IPS-NIHi11 (cell line): ENCODE measurements at regions not wholly inside any gene's neighbourhood (a gene's known extent, or its start where the extent isn't known, plus 50 kb on each side); places are given as distances from the start of the nearest gene placed in this dataset.

Experiments used
- DNase-seq: peaks from one replicate; pipeline ENCODE4 v3.0.0; 2012; ENCODE audit warnings: mixed read lengths, low spot score

DNA sequence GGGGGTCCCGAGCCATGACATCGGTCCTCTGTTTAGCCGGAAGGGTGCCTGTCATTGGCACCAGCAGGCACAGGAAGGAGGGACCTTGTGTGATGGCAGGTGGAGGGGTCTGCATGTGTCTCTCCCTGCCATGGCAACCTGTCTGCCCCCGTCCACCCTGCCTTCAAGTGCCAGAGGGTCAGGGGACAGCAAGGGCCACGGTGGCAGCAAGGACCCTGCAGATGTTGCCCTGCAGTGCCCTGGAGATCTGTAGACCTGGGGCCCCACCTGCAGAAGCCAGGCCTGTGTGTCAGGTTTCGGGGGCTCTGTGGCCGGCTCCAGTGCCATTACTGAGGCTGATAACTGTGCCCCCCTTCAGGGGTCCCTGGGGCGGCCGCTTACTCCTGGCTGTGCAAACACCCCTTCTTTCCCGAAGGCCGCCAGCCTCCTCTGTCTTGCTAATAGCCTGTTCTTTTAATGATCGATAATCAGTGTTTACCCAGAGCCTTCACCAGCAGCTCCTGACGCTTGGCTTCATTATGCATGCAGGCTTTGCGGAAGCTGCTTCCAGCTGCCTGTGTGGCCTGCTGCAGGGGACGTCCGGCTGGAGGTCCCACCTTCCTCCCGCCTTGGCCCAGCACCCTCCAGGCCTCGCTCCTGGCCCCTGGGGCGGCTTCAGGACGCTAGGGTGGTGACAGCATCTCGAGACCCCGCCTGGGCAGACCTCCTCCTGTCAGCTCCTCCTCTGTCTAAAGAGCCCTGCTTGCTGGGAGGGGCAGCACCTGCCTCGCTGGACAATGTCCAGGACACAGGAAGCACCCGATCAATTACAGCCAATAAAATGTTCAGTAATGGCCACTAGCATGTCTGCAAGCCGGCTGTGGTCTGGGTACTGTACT lies 153.0 kb downstream of the KIF26A start:
- DNase-seq = peak; percentile 74

- DNase-seq = peak; percentile 62
Observed at GRCh38 chr14:104292084-104292970, 153.9 kb downstream of the KIF26A start.

- no peak for DNase-seq
Observed at GRCh38 chr14:104293231-104293841, 154.9 kb downstream of the KIF26A start.

DNA sequence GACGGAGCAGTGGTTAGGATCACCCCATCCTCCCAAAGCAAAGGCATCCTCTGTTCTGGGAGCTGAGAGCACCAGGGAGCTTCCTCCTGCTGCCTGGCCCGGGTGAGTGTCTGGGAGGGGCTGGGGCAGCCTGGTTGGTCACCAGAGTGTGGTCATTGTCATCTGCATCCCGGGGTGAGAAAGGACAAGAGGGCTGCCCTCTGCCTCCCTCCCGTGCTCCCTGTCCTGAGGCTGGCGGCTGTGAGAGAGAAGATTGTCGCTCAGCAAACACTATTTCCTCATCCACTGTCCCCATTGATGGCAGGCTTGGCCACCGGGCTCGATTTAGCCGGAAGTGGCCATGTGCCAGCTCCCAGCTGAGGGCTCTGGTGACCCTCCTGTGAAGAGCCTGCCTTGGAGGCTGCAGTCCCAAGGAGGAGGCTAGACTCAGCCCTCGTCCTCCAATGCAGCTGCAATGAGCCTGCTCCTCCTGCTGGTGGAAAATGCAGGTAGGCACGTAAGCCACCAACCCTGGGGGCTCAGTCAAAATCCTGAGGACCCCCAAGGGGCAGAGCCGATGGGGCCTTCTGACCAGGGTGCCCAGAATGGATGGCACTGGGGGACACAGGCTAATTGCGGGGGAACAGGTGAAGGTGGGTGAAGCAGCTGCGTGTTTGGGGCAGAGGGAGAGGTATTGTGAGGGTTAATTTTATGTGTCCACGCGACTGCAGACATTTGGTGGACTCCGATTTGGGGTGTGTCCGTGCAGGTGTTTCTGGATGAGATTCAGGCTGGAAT lies 155.7 kb downstream of the KIF26A start:
- peak; percentile 63 for DNase-seq

GRCh38 chr14:104294628-104294982 lies 156.2 kb downstream of the KIF26A start:
- no peak for DNase-seq

GRCh38 chr14:104294983-104295680 lies 156.7 kb downstream of the KIF26A start:
- DNase-seq = no peak

DNA sequence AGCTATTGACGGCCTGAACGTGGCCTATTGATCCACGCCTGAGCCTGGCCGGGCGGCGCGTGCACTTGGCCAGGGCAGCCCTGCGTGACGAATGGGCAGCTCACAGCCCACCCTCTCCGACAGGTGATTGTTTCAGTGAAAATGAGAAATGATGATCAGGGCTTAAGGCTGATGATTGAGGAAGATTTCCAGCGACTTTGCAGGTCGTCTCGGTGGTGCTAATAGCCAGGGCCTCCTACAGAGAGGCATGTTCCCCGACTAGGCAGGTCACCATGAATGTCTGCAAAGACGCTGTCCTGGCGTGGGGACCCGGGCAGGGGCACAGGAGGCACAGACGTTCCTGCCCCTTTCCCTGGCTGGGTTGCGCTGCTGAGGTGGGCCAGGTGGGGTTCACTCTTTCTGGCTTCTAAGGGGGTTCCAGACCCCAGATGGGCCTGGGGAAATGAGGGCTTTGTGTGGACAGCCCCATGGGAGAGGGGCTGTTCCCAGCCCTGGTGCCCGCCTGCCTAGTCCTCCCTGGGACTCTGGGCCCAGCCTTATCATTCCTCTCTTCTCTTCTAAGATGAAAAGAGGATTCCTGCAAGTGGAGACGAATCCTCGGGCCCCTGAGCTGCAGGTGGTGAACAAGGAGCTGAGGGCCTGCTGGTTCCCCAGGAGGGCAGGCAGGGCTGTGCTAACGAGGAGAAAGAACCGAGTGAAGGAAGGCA lies 157.4 kb downstream of the KIF26A start:
- no peak for DNase-seq

DNA sequence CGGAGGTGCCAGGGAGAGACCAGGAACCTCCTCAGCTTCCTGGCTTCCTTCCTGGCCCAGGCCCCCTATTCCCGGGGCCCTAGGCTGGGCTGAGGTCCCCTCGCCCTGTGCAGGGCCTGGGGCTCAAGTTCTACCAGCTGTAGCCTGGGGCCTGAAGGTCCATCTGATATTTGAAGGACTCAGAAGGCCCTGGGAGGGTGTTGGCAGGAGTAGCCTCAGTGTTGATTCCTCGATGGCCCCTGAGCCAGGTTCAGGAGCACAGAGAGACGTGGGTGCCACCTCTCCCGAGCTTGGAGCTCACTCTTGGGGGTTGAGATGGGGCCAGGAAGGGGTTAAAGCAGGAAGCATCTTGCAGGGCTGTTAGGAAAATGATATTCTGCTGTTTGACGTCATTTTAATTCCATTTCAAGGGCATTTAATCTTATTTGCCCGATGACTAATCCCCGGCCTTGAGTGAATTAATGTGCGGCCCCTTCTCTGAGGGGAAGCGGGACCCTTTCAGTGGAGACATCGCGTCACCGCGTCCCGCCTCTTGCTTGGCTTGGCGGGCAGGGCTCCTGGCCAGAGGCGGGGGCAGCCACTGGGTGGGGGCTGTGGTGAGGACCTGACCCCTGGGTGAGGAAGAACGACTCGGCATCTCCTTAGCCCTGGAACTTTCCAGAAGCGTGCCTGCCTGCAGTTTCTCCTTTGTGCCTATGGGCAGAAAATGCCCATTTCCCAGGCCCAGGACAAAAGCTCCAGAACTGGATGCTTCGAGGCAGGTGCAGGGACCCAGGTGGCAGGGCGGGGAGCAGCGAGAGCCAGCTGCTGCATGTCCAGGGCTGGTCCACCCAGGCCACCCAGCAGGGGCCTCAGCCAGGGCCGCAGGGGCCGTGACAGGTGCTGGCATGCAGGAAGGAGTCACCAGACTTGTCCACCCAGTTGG lies 158.3 kb downstream of the KIF26A start:
- no peak for DNase-seq

- no peak for DNase-seq
Observed at GRCh38 chr14:104297313-104297704, 158.9 kb downstream of the KIF26A start.

DNA sequence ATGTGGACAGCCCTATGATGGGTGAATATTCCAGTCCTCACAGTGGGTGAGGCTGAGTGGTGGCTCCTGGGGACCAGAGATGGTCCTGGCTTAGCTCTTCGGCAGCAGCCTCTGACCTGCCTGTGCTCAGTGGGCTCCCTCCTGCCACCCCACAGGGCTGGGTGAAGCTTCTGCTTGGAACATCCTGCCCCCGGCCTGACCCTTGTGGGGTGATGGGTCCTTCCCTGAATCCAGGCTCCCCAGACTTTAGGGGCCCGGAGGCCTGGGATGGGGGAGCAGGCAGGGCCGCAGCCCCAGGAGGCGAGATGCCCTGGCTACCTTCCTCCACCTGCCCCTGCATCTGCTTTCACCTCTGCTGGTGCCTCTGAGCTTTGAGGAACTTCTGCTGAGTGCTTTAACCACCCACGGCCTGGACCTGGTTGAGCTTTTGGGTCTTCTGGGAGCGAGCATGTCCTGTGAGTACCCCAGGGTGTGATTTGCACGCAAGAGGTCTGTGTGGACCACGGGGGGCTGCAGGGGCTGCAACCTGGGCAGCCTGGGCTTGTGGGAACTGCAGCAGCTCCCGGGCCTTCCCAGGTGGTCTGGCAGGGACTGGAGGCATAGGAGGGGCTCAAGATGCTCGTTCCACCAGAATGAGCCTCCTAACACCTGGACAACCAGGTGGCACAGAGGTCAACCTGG lies 159.5 kb downstream of the KIF26A start:
- DNase-seq = no peak

DNA sequence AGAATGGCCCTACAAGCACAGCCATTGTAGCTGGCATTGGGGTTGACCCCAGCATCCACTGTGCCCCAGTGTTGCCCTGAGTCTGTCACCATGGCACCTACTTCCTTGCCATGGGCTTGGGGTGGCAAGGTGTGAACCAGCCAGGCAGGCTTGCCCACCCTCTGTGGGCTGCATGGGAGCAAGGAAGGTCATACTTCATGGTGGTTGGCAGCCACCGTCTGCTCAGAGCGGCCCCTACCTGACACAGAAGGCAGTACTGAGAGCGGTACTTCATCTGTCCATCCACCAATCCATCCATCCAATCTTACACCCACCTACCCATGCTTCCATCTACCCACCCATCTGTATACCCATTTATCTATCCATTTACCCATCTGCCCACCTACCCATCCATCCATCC lies 160.1 kb downstream of the KIF26A start:
- DNase-seq = no peak

DNA sequence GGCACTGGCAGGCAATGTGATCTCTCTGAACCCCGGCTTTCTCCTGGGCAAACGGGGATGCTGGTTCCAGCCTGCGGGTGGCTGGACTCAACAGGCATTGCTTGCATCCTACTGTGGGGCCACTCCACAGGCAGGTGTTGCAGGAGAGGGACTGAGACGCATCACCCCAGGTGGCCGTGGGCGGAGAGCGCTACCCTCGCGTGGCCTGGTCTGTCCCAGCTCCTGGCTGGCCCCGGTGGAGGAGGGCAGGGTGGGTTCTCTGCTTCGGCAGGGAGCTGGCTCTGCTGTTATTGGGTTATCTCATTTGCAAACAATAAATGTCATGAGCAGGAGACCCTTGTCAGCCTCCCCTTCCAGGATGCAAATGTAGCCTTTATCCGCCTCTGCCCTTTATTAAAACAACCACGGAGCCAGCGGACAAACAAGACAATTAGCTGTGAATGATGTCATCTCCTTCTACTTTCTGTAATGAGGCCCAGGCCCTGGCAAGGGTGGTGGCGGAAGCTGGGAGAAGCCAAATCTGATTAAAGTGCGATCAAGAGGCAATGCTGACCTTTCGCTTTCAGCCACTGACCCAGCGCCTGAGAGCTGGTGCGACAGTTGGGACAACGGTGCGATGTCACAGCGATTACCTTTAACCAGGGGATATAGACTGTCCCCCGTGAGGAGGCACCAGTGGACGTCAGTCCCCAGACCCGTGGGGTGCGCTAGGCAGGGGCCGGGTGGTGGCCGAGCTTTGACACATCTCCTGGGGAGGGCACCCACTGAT lies 161.8 kb downstream of the KIF26A start:
- no peak for DNase-seq

GRCh38 chr14:104301731-104302460 lies 163.5 kb downstream of the KIF26A start:
- no peak for DNase-seq

DNA sequence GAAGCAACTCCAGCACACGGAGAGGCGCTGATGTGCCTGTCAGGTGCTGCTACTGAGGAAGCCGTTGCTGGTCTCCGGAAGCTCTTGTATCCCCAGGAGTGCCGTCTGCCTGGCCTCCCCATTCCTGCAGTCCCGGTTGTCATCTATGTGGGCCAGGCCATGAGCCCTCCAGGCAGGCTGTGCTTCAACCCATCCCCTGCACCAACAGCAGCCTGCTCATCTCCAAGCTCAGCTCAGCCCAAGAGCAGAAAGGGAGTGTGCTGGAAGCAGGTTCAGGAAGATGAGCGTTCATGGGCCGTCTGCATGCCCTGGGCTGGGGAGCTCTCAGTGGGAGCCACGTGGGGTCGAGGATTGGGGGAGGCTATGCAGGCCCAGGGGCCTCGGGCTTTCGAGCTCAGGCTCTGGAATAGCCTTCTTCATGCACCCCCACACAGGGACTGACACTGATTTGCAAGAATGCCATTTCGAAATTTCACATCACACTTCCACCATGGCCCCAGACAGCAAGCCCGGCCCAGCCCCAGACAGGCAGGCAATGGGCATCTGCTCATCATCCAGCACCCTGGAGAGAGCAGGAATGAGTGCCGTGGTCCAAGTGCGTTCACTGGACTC lies 164.5 kb downstream of the KIF26A start:
- DNase-seq = no peak

DNA sequence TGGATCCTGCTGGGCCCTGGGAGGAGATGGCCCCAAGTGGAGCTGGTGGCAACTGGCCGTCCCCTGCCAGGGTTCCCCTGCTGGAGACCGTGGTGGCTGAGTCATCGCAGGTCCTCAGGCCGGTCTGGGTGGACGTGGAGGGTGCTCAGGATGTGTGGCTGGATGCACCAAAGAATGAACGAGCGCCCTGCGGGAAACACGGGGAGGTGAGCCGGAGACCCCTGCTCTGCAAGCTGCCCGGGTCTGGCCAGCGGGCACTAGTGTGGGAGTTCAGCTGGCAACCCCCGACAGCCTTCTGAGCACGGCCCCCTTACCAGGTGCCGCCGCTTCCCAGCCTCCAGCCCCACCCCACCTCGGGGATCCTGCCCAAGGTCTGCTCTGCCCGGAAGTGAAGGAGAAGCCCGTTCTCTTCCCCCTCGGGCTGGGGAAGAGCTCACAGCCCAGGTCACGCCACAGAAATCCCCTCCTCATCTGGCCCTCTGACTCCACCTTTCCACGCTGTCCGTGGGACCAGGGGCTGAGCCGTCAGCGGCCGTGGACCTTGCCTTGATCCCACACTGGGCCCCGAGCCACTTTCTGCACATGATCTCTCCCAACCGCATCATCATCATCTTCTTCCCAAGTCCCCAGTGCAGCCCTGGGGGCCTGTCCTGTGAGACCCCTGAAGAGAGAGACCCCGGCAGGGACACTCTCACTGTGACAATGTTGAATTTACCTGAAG lies 165.5 kb downstream of the KIF26A start:
- no peak for DNase-seq
